Mesothelial cell of epicardium (in vitro differentiated cells): ENCODE measurements at regions not wholly inside any gene's neighbourhood (a gene's known extent, or its start where the extent isn't known, plus 50 kb on each side); places are given as distances from the start of the nearest gene placed in this dataset.

Source experiments
- DNase-seq, 2 experiments: peaks; one replicate each; pipeline ENCODE4 v3.0.0; 2021; ENCODE audit warnings: low spot score in 2 of 2; ENCODE audit not compliant: unreplicated experiment in 2 of 2
- H3K27ac Mint-ChIP-seq: 2 replicates; pipeline ENCODE4 v1.8.0; 2021; ENCODE audit warnings: mixed read lengths
- H3K27me3 Mint-ChIP-seq: 2 replicates; pipeline ENCODE4 v1.8.0; 2021; ENCODE audit warnings: low read depth, mixed read lengths
- H3K36me3 Mint-ChIP-seq: 2 replicates; pipeline ENCODE4 v1.8.0; 2021; ENCODE audit warnings: mixed read lengths
- H3K4me1 Mint-ChIP-seq: 2 replicates; pipeline ENCODE4 v1.8.0; 2021; ENCODE audit warnings: mixed read lengths
- H3K4me3 Mint-ChIP-seq: 2 replicates; pipeline ENCODE4 v1.8.0; 2021; ENCODE audit warnings: mild to moderate bottlenecking, moderate library complexity, mixed read lengths
- H3K9me3 Mint-ChIP-seq: 2 replicates; pipeline ENCODE4 v1.8.0; 2021; ENCODE audit warnings: mixed read lengths
- CTCF ChIP-seq: fragments of 200-600 bp; sonication (generic); IDR thresholded peaks from one replicate; pipeline ENCODE4 v1.5.0; 2021; ENCODE audit warnings: antibody characterized with exemption; ENCODE audit not compliant: unreplicated experiment

GRCh38 chr7:41256186-41256945, 446.5 kb downstream of the INHBA start:
- TF ChIP-seq CTCF: no peak
- Mint-ChIP-seq H3K27ac (no peak overlapping the region), H3K4me3 (no peak overlapping the region), H3K9me3 (peaks cover 43% of the 10 kb centered on the region), H3K36me3 (no peaks in the 10 kb centered on the region), H3K4me1 (peaks cover 7% of the 10 kb centered on the region), H3K27me3 (no peaks in the 10 kb centered on the region)
- DNase-seq: no peak

- Mint-ChIP-seq H3K4me3 (no peak overlapping the region), H3K4me1 (peaks cover 7% of the 10 kb centered on the region), H3K36me3 (no peaks in the 10 kb centered on the region), H3K27me3 (no peaks in the 10 kb centered on the region), H3K27ac (no peak overlapping the region), H3K9me3 (peaks cover 49% of the 10 kb centered on the region)
- no peak for DNase-seq
- no peak for TF ChIP-seq CTCF
Observed at GRCh38 chr7:41255716-41256115, 447.2 kb downstream of the INHBA start.

- H3K27me3 Mint-ChIP-seq: no peaks in the 10 kb centered on the region
Observed at GRCh38 chr7:41255113-41255512, 447.8 kb downstream of the INHBA start.

GRCh38 chr7:41252957-41253356, 449.9 kb downstream of the INHBA start:
- TF ChIP-seq CTCF: no peak
- H3K9me3 Mint-ChIP-seq: peaks cover 32% of the 10 kb centered on the region
- DNase-seq: no peak
- no peak overlapping the region for H3K27ac Mint-ChIP-seq
- H3K4me1 Mint-ChIP-seq: peaks cover 7% of the 10 kb centered on the region
- H3K27me3 Mint-ChIP-seq: no peaks in the 10 kb centered on the region
- no peak overlapping the region for H3K4me3 Mint-ChIP-seq
- no peaks in the 10 kb centered on the region for H3K36me3 Mint-ChIP-seq

More at GRCh38 chr7:41255113-41255512, 447.8 kb downstream of the INHBA start:
- DNase-seq: no peak
- Mint-ChIP-seq H3K9me3 (peaks cover 50% of the 10 kb centered on the region), H3K4me1 (peaks cover 7% of the 10 kb centered on the region), H3K36me3 (no peaks in the 10 kb centered on the region), H3K27ac (no peak overlapping the region), H3K4me3 (no peak overlapping the region)
- no peak for TF ChIP-seq CTCF

GRCh38 chr7:41252551-41252950, 450.3 kb downstream of the INHBA start:
- TF ChIP-seq CTCF: no peak
- Mint-ChIP-seq H3K27me3 (no peaks in the 10 kb centered on the region), H3K4me1 (peaks cover 10% of the 10 kb centered on the region), H3K36me3 (no peaks in the 10 kb centered on the region), H3K9me3 (peaks cover 32% of the 10 kb centered on the region), H3K27ac (no peak overlapping the region), H3K4me3 (no peak overlapping the region)
- DNase-seq: no peak
